G401 (cell line): ENCODE measurements at regions not wholly inside any gene's neighbourhood (a gene's known extent, or its start where the extent isn't known, plus 50 kb on each side); places are given as distances from the start of the nearest gene placed in this dataset.
A peak's percentile ranks its signal among the peaks of the same experiment; 100 is the strongest.
"Not testable (repeated sequence)": the region's sequence is repeated elsewhere in the genome, so short reads cannot be mapped to it uniquely, and the experiment has no call there.

Experiments used
- DNase-seq: peaks from one replicate; pipeline ENCODE4 v3.0.0-alpha.2; 2015; ENCODE audit warnings: low spot score
- in situ Hi-C: cut with HindIII; loops from 2 replicates; pipeline ENCODE4 v1.10.0; 2016; ENCODE audit warnings: low sequenced_read_pairs, mixed read lengths

DNA sequence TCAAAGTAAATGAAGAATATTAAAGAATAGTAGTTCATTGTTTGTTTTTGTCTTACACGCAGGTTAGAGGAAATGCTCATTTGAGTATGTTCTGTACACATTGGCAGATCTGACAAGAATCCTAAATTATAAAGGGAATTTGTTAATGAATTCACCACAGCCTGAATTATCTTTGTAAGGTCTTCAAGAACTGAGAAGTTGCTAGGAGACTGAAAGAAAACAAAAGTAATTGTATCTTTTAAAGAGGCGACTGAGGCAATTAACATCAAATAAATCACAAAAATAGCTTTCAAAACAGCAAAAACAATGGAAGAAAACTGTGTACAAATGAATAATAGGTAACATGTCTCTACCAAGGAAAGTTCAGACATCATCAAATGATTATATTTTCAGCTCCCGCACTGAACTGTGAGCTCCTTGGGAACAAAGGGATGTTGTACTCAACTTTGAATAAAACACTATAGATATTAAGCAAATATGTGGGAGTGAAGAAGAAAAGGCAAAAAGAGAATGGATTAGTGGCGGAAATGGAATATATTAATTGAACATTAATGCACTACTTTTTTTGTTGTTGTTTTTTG, 51.7 kb upstream of the ATIC start:
- peak; percentile 5 for DNase-seq
- in situ Hi-C loops = no loop called here

DNA sequence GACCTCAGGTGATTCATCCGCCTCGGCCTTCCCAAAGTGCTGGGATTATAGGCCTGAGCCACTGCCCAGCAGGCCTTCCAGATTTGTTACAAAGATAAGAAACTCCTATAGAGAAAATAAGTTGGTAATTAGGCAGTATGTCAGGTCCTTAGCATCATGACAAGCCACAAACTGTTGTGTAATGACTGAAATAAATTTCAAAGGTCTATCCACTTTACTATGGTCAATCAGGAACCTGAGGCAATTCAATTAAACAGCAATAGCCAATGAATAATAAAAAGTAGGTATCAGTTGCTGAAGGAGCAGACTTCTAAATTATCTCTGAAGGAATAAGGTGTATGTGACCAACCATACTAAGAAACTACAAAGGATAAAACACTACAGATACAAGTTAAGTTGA, 62.4 kb upstream of the ATIC start:
- no peak for DNase-seq
- in situ Hi-C loops = no loop called here

DNA sequence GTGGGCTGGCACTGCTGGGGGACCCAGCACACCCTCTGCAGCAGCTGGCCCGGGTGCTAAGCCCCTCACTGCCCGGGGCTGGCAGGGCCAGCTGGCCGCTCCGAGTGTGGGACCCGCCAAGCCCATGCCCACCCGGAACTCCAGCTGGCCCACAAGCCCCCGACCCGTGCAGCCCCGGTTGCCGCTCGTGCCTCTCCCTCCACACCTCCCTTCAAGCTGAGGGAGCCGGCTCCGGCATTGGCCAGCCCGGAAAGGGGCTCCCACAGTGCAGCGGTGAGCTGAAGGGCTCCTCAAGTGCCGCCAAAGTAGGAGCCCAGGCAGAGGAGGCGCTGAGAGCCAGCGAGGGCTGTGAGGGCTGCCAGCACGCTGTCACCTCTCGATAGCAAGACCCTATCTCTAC, 65.9 kb upstream of the ATIC start:
- in situ Hi-C loops, DNase-seq: not testable (repeated sequence)

DNA sequence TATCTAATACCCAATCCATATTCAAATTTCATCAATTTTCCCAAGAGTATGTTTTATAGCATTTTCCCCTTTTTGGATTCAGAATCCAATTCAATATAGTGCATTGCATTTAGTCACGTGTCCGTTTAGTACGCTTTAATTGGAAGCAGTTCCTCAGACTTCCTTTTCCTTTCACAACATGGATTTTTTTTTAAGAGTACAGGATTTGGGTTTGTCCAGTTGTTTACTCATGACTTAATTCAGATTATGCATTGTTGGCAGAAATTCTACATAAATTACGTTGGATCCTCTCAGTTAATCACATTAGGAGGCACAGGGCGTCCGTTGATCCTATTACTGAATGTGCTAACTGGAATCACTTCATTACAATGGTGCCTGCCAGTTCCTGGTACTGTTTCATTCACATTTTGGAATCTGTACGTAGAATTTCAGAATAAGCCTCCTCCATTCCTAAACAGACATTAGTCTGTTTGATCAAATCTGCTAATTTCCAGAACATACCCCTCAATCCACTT, 70.0 kb upstream of the ATIC start:
- in situ Hi-C loops = no loop called here
- DNase-seq = no peak

DNA sequence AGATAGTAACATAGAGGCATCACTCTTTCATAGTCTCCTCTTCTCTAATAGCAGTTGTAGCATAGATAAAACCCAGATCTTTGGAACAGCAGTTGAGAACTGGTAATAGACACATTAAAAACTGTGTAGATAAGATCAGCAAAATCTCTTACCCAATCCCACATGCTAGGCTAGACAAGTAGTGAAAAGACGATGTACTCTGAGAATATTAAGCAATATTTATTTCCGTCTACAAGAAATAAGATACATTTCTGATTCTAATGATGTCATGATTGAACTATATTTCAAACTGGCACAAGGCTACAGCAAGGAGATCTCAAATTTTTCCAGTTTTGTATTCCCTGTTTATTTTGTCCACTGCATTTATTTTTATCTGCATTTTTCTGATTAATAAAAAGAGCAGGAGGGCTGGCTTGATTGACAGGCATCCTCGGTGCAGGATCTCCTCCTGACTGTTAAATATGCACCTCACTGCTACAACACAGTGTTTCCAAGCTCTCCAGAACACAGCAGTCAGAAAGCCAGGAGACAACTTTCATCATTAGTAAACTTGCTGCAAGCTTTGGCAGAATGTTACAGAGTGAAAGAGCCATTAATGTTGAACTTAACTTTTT, 73.3 kb upstream of the ATIC start:
- in situ Hi-C loops = no loop called here
- DNase-seq = no peak

DNA sequence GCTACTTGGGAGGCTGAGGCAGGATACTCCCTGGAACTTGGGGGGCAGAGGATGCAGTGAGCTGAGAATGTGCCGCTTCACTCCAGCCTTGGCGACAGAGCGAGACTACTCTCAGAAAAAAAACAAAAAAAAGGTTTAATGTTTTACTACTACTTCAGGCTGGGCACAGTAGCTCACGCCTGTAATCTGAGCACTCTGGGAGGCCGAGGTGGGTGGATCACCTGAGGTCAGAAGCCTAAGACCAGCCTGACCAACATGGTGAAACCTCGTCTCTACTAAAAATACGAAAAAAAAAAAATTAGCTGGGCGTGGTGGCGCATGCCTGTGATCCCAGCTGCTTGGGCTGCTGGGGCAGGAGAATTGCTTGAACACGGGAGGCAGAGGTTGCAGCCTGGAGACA, 75.7 kb upstream of the ATIC start:
- in situ Hi-C loops = no loop called here

DNA sequence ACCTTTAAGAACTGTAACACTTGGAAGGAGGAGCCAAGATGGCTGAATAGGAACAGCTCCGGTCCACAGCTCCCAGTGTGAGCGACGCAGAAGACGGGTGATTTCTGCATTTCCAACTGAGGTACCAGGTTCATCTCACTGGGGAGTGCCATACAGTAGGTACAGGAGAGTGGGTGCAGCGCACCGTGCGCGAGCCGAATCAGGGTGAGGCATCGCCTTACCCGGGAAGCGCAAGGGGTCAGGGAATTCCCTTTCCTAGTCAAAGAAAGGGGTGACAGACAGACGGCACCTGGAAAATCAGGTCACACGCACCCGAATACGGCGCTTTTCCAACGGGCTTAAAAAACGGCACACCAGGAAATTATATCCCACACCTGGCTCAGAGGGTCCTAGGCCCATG, 81.8 kb upstream of the ABCA12 start:
- DNase-seq, in situ Hi-C loops: not testable (repeated sequence)

More for the DNA sequence above, 75.7 kb upstream of the ATIC start:
- DNase-seq = no peak

DNA sequence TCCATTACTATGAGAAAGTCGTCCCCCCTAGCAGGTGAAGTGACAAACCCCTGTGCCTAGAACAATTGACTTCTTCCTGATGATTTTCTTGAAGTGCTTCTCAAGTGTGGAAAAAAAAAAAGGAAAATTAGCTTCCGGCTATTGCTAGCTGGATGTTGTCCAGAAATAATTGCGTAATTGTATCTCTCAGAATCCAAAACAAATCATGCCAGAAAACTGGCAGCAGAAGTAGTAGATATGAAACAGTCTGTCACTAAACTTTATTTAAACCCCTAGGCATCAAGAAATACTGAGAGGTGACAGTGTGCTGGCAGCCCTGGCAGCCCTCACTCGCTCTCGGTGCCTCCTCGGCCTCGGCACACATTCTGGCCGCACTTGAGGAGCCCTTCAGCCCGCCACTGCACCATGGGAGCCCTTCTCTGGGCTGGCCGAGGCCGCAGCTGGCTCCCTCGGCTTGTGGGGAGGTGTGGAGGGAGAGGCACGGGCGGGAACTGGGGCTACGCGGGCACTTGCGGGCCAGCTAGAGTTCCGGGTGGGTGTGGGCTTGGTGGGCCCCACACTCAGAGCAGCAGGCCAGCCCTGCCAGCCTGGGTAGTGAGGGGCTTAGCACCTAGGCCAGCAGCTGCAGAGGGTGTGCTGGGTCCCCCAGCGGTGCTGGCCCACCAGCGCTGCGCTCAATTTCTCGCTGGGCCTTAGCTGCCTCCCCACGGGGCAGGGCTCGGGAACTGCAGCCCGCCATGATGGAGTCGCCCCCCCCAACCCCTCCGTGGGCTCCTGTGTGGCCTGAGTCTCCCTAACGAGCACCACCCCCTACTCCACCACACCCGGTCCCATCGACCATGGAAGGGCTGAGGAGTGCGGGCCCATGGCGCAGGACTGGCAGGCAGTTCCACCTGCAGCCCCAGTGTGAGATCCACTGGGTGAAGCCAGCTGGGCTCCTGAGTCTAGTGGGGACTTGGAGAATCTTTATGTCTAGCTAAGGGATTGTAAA, 80.5 kb upstream of the ABCA12 start:
- in situ Hi-C loops = no loop called here
- no peak for DNase-seq

DNA sequence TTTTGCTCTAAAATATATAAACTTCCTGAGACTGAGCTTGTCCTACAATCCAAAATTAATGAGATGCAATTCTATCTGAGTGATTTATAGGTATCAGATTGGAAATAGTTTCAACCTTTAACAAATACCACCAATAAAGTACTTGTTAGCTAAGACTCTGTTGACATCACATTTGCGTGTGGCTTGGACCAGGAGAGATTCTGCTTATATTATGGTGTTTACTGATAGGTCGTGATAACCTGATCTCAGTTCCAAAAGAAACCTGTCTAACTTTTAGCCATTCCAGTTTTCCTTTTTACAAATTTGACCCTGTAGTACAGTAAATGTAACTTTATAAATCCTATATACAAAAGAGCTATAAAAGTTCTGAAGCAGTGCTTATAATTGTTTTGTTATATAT, 78.4 kb upstream of the ABCA12 start:
- DNase-seq = no peak
- in situ Hi-C loops = no loop called here

DNA sequence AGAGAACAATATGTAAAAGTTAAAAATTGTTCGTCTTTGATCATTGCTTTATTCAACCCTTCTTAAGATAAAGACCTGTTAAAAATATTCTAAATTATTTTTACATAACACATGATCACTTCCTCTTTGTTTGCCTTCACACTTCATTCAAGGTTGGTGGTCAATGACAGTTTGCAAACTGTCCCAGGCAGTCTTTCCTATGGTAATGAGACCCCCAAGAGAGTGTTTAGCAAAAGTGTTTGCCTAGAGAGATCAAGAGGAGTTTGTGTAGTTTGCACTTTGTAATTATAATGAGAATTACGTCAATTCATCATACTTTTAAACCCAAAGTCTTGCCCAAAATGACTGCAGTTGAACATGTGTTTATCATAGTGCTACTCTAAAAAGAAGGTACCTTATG, 77.2 kb upstream of the ABCA12 start:
- in situ Hi-C loops = no loop called here
- no peak for DNase-seq

DNA sequence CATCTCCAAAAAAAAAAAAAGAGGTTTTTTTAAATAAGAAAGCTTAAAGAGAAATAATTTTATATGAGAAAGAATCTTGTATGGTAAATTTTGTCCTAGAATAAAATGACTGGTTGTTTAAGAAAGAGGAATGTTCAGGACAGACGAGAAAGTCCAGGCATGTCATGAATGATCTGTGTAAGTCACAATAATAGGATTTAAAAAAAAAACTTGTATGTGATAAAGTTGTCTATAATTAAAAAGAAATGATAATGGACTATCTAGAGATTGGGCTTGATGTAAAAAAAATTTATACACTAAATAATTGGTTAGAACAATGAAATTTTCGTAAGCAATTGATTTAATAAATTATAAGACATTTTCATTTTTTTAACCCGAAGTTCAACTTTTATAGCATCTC, 71.7 kb upstream of the ABCA12 start:
- no peak for DNase-seq
- in situ Hi-C loops = no loop called here

DNA sequence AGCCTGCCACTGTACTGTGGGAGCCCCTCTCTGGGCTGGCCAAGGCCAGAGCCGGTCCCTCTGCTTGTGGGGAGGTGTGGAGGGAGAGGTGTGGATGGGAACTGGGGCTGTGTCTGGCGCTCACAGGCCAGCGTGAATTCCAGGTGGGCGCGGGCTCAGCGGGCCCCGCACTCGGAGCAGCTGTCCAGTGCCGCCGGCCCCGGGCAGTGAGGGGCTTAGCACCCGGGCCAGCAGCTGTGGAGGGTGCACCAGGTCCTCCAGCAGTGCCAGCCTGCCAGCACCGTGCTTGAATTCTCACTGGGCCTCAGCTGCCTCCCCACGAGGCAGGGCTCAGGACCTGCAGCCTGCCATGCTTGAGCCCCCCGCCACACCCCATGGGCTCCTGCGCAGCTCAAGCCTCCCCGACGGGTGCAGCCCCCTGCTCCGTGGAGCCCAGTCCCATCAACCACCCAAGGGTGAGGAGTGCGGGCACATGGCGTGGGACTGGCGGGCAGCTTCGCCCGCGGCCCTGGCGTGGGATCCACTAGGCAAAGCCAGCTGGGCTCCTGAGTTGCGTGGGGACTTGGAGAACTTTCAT, 69.5 kb upstream of the ABCA12 start:
- in situ Hi-C loops = no loop called here
- DNase-seq = no peak

DNA sequence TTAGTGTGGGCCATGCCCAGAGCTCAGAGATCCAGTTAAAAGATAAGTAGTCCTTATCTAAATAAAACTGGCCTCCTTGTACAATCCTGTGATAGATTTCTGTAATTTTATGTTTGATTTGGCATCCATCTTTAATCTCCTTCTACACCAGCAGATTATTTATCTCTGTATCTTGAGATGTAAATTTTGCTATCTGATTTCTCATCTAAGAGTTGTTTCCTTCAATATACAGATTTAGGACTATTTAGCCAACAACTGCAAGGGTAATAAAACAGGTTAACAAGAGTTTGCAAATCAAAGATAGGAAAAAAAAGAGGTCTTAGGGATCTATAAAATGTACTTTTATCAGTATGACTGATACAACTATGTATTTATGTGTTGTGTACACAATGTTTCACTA, 68.6 kb upstream of the ABCA12 start:
- in situ Hi-C loops = no loop called here
- no peak for DNase-seq

DNA sequence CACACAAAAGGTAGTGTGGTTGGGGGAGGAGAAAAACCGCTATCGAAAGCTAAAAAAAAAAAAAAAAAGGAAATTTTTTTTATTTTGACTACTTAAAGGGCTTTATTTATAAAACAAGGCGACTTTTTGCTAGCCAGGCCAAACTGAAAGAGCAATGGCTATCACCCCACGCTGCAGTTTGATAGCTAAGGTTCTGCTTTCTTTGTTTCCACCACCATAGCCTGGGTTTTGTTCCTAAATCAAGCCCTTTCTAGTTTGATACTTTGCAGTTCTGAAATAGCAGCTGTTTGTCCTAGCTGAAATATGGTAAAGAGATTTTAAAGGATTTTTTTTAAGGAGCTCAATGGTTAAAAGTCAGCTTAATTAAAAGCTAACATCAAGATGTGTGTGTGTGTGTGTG, 67.4 kb upstream of the ABCA12 start:
- in situ Hi-C loops = no loop called here
- DNase-seq = no peak

DNA sequence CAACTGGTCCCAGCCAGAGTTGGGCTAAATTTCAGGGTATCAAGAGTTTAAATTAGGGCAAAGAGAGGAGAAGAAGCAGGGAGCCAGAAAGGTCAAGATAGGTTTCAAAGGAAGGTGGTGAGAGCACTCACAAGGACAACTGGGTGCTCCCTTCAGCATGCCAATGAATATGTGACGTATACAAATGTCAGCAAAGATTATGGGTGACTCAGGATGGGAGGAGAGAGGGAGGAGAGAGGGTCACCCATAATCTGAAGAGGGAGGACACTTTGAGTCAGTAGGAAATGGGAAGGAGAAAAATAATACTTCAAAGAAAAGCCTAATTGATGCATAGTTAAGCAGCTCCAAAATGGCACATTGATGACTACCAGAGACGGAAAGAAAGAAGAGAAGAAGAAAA, 53.1 kb upstream of the ABCA12 start:
- no peak for DNase-seq
- in situ Hi-C loops = no loop called here

DNA sequence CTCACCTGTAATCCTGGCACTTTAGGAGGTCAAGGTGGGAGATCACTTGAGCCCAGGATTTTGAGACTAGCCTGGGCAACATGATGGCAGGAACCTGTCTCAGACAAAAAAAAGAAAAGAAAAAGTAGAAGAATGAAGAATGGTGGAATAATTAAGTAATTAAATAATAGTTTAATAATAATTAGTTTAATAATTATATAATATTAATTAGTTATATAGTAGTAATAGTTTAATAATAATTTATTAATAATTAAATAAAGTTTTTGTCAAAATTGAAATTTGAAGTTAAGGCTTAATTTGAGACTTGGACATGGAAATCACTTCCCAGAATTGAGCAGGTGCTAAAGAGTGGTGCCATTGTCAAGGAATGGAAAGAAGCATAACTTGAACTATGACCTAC, 52.2 kb upstream of the ABCA12 start:
- no peak for DNase-seq
- in situ Hi-C loops = no loop called here

DNA sequence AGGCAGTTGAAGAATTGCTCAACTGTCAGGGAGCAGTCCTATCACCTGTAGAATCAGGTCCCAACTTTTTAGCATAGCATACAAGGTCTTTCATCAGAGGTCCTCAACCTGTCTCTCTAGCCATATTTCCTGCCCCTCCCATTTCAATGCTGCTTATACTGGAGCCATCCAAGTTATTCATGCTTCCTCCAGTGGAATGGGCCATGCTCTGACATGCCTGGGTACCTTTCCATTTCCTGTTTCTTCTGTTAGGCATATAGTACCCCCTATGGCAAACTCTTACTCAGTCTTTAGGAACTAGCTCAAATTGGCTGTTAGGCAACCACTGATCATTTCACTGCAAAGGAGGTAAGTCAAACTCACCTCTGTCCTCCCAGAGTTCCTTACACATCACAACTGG, 51.0 kb upstream of the ABCA12 start:
- DNase-seq = no peak
- in situ Hi-C loops = no loop called here
